Mesendoderm (in vitro differentiated cells): ENCODE measurements at regions not wholly inside any gene's neighbourhood (a gene's known extent, or its start where the extent isn't known, plus 50 kb on each side); places are given as distances from the start of the nearest gene placed in this dataset.

ENCODE experiments used
- DNase-seq: peaks from one replicate; pipeline ENCODE4 v3.0.0; 2013
- H2AK5ac ChIP-seq: 2 replicates; pipeline ENCODE4 v1.6.1; 2013; ENCODE audit warnings: low read length, inconsistent platforms
- H2BK120ac ChIP-seq: 2 replicates; pipeline ENCODE4 v1.6.1; 2013; ENCODE audit warnings: low read depth, mild to moderate bottlenecking, low read length, moderate library complexity, mixed read lengths
- H2BK15ac ChIP-seq: replicated peaks from 2 replicates; pipeline ENCODE4 v1.6.1; 2013; ENCODE audit warnings: low read depth, mild to moderate bottlenecking, moderate library complexity
- H2BK5ac ChIP-seq: 2 replicates; pipeline ENCODE4 v1.6.1; 2013; ENCODE audit warnings: low read length, inconsistent platforms
- H3K18ac ChIP-seq: 2 replicates; pipeline ENCODE4 v1.6.1; 2013; ENCODE audit warnings: mild to moderate bottlenecking, low read length, mixed read lengths
- H3K23ac ChIP-seq: one replicate; pipeline ENCODE4 v1.6.1; 2013; ENCODE audit warnings: low read length
- H3K27ac ChIP-seq: 2 replicates; pipeline ENCODE4 v1.5.1; 2013; ENCODE audit warnings: low read depth, mild to moderate bottlenecking, inconsistent platforms, low read length, moderate library complexity
- H3K27me3 ChIP-seq: 2 replicates; pipeline ENCODE4 v1.6.1; 2013; ENCODE audit warnings: low read length, control low read depth, mild to moderate bottlenecking, inconsistent platforms; ENCODE audit not compliant: insufficient read depth, poor library complexity
- H3K36me3 ChIP-seq: 2 replicates; pipeline ENCODE4 v1.6.1; 2013; ENCODE audit warnings: low read length, inconsistent platforms; ENCODE audit not compliant: control insufficient read depth, insufficient read depth
- H3K4ac ChIP-seq: one replicate; pipeline ENCODE4 v1.6.1; 2013; ENCODE audit warnings: low read depth, mild to moderate bottlenecking, low read length, moderate library complexity
- H3K4me1 ChIP-seq: 2 replicates; pipeline ENCODE4 v1.6.1; 2013; ENCODE audit warnings: low read depth, low read length, inconsistent platforms; ENCODE audit not compliant: control insufficient read depth
- H3K4me2 ChIP-seq: 2 replicates; pipeline ENCODE4 v1.6.1; 2013; ENCODE audit warnings: low read length
- H3K4me3 ChIP-seq: 2 replicates; pipeline ENCODE4 v1.5.1; 2013; ENCODE audit warnings: mild to moderate bottlenecking, low read length
- H3K56ac ChIP-seq: one replicate; pipeline ENCODE4 v1.6.1; 2013; ENCODE audit warnings: low read length
- H3K79me1 ChIP-seq: 2 replicates; pipeline ENCODE4 v1.6.1; 2013; ENCODE audit warnings: low read length, inconsistent platforms
- H3K79me2 ChIP-seq: 2 replicates; pipeline ENCODE4 v1.6.1; 2013; ENCODE audit warnings: mild to moderate bottlenecking, low read length; ENCODE audit not compliant: control insufficient read depth, insufficient read depth
- H3K9ac ChIP-seq: 2 replicates; pipeline ENCODE4 v1.6.1; 2013; ENCODE audit warnings: low read length, inconsistent platforms
- H4K5ac ChIP-seq: one replicate; pipeline ENCODE4 v1.6.1; 2013; ENCODE audit warnings: low read length
- H4K8ac ChIP-seq: one replicate; pipeline ENCODE4 v1.6.1; 2013; ENCODE audit warnings: low read depth, mild to moderate bottlenecking, control low read depth, low read length, moderate library complexity
- WGBS: extraction: QIAGEN DNeasy Blood & Tissue Kit; methylation state at CpG from one replicate; pipeline ENCODE4 v1.1.7; 2013; ENCODE audit warnings: low lambda C conversion rate, missing lambda C conversion rate; ENCODE audit not compliant: insufficient coverage; ENCODE audit errors: extremely low coverage; 5-methylcytosine and 5-hydroxymethylcytosine counted together

DNA sequence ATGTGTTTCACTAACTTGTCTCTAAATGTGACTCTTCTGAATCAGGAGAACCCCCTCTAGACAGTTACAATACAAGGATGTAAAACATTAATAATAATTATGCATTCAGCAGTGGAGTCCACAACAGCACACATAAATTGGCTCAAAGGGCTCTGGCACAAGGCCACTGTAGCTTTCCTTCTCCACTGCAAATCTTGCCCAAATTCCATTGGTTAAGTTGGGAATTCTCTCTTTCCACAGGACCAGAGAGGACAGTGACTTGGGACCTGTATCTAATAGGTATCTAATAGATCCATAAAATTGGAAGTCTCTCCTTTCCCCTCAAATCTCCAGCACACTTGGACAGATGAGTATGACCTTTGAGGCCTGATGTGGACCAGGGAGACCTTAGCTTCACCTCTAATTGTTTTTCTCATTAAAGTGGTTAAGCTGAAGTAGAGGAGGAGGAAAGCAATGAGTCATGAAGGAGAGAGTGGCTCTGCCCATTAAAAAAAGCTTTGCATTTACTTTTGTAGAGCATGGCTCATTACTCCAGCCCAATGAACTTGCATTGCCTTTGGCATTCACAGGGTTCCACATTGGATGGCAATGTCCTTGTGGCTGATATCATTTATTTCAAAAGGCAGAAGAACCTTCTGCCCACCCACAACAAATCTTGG is 72.3 kb upstream of the SH3RF1 start:
- Histone ChIP-seq H3K4ac (no peak overlapping the region), H3K79me2 (no peaks in the 10 kb centered on the region), H3K18ac (no peak overlapping the region), H3K27ac (no peak overlapping the region), H3K79me1 (no peaks in the 10 kb centered on the region), H3K4me1 (no peaks in the 10 kb centered on the region), H3K36me3 (no peaks in the 10 kb centered on the region), H2BK15ac (no peak overlapping the region), H3K9ac (no peak overlapping the region), H3K27me3 (no peaks in the 10 kb centered on the region), H3K23ac (no peak overlapping the region), H3K4me2 (no peak overlapping the region), H2AK5ac (no peak overlapping the region), H2BK5ac (no peak overlapping the region), H3K4me3 (no peak overlapping the region), H4K8ac (no peak overlapping the region), H4K5ac (no peak overlapping the region), H2BK120ac (no peak overlapping the region), H3K56ac (no peak overlapping the region)
- no peak for DNase-seq

DNA sequence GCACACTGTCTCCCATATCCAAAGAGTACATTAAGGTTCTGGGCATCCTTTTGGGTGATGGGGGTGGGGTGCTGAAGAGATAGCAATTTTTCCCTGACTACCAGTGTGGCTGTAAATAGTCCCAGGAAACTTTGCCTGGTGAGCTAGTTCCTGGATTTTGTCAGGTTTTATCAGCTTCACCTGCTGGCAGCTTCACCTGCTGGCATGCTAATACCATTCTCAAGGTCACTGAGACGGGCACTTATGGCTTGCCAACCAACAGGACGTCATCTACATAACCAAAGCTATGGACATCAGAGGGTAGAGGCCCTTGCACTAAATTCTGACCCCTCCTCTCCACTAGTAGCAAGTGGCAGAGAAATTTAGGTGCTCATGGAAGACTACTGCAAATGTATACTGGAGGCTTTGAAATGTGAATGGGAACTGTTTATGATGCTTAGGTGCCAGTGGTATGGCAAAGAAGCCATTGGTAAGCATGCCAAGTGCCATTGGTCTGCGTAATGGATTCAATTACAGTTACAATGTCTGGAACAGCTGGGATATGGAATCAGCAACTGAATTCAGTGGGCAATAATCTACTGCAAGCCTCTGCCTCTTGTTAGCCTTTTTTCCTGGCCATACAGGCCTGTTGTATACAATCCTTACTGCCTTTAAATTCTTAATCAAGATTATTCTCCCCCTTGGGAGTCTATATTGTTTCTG is 71.6 kb upstream of the SH3RF1 start:
- no peak overlapping the region for H2BK15ac ChIP-seq
- H3K23ac ChIP-seq, result no peak overlapping the region
- no peak overlapping the region for H4K8ac ChIP-seq
- H3K4me1 ChIP-seq, result no peaks in the 10 kb centered on the region
- WGBS, result no CpG with 5 or more reads among the region's 3 CpGs
- no peak overlapping the region for H2BK5ac ChIP-seq
- H4K5ac ChIP-seq, result no peak overlapping the region
- no peak overlapping the region for H3K27ac ChIP-seq
- H3K4me2 ChIP-seq, result no peak overlapping the region
- H3K79me2 ChIP-seq, result no peaks in the 10 kb centered on the region
- no peak overlapping the region for H2AK5ac ChIP-seq
- no peaks in the 10 kb centered on the region for H3K27me3 ChIP-seq
- no peak overlapping the region for H3K4ac ChIP-seq
- H3K18ac ChIP-seq, result no peak overlapping the region
- no peak overlapping the region for H3K4me3 ChIP-seq
- no peaks in the 10 kb centered on the region for H3K79me1 ChIP-seq
- H3K9ac ChIP-seq, result no peak overlapping the region
- H3K56ac ChIP-seq, result no peak overlapping the region
- no peaks in the 10 kb centered on the region for H3K36me3 ChIP-seq
- DNase-seq, result no peak
- no peak overlapping the region for H2BK120ac ChIP-seq

DNA sequence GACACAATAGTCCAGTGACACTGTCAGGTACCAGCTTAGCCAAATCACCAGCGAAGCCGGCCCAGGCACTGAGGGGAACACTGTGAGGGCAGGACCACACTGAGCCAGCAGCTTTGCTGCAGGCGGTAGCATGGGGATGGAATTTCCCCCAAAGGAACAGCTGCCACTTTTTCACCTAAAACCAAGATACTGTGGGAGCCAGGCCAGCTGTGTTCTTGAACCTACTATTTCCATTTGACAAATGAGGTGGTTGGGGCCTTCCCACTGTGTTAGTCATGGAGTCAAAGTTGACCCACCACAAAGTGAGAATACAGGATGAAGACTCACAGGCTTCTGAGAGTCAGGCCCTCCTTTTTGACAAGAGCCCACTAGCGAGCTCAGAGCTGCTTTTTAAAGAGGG is 70.7 kb upstream of the SH3RF1 start:
- Histone ChIP-seq H2BK120ac (no peak overlapping the region), H3K18ac (no peak overlapping the region), H3K79me2 (no peaks in the 10 kb centered on the region), H3K23ac (no peak overlapping the region), H3K56ac (no peak overlapping the region), H3K9ac (no peak overlapping the region), H3K27ac (no peak overlapping the region), H4K8ac (no peak overlapping the region), H3K4me1 (no peaks in the 10 kb centered on the region), H4K5ac (no peak overlapping the region), H3K27me3 (no peaks in the 10 kb centered on the region), H3K4ac (no peak overlapping the region), H2AK5ac (no peak overlapping the region), H3K36me3 (no peaks in the 10 kb centered on the region), H3K4me2 (no peak overlapping the region), H3K4me3 (no peak overlapping the region), H3K79me1 (no peaks in the 10 kb centered on the region), H2BK5ac (no peak overlapping the region), H2BK15ac (no peak overlapping the region)
- WGBS, result no CpG with 5 or more reads among the region's 4 CpGs
- DNase-seq, result no peak

DNA sequence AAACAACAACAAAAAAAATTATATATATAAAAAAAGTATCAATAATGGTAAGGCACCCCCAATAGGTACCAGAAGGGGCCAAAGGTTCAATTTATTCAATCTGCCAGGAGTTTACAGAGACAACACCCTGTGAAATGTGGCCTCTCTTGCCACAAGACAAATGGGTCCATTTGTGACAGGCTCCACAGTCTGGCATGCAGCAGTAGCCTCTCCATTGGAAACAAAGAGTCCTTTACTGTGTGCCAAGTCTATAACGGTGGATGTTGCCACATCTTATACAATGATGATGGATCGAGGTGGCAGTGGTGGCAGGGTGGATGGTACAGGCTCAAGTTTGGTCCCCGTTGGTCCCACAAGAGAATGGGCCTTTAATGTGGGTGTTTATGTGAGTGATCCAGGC is 70.1 kb upstream of the SH3RF1 start:
- Histone ChIP-seq H3K79me1 (no peaks in the 10 kb centered on the region), H3K27ac (no peak overlapping the region), H3K4me1 (no peaks in the 10 kb centered on the region), H2BK15ac (no peak overlapping the region), H3K23ac (no peak overlapping the region), H4K5ac (no peak overlapping the region), H3K4ac (no peak overlapping the region), H2AK5ac (no peak overlapping the region), H3K27me3 (no peaks in the 10 kb centered on the region), H2BK5ac (no peak overlapping the region), H3K4me2 (no peak overlapping the region), H2BK120ac (no peak overlapping the region), H3K4me3 (no peak overlapping the region), H3K36me3 (no peaks in the 10 kb centered on the region), H4K8ac (no peak overlapping the region), H3K56ac (no peak overlapping the region), H3K18ac (no peak overlapping the region), H3K79me2 (no peaks in the 10 kb centered on the region), H3K9ac (no peak overlapping the region)
- no peak for DNase-seq
- no CpG with 5 or more reads among the region's 3 CpGs for WGBS

DNA sequence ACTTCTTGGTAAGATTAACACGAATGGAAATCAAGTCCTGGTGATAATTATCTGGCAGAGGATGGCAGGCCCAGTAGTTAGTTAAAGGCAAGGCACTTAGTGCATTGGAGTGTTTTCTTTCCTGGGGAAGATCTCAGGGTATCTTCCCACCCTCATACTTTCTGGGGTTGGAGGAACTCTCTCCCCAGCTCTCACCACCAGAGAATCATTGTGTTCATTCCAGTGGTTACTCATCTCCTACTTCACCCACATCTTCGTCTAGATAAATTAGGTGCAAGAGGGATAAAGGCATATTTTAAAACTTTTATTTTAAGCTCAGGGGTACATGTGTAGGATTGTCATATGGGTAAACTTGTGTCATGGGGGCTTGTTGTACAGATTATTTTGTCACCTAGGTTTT is 67.5 kb upstream of the SH3RF1 start:
- Histone ChIP-seq H3K36me3 (no peaks in the 10 kb centered on the region), H3K4ac (no peak overlapping the region), H2BK5ac (no peak overlapping the region), H3K18ac (no peak overlapping the region), H2AK5ac (no peak overlapping the region), H3K4me1 (peaks cover 4% of the 10 kb centered on the region), H3K27me3 (no peaks in the 10 kb centered on the region), H3K4me2 (no peak overlapping the region), H3K79me1 (no peaks in the 10 kb centered on the region), H3K4me3 (no peak overlapping the region), H3K27ac (no peak overlapping the region), H3K56ac (no peak overlapping the region), H4K5ac (no peak overlapping the region), H2BK120ac (no peak overlapping the region), H3K9ac (no peak overlapping the region), H2BK15ac (no peak overlapping the region), H3K23ac (no peak overlapping the region), H4K8ac (no peak overlapping the region), H3K79me2 (no peaks in the 10 kb centered on the region)
- no CpG with 5 or more reads among the region's 2 CpGs for WGBS
- DNase-seq, result no peak

DNA sequence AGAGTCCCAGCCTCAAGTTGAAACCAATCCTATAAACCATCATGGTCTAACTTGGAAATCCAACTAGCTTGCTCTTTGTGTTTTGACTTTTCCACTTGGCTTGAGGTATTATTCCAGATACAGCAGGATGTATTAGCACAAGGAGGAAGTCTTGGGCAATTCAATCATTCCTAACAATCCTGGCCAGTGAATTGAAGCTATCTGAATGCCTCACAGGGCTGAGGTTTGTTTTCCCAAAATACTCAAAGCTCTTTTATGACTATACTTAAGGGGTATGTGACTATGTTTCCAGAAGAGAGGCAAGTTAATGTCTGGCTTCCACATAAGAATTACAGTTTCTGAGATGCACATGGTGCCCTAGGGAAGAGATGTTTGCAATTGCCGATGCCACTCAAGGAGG is 66.8 kb upstream of the SH3RF1 start:
- no peaks in the 10 kb centered on the region for H3K79me1 ChIP-seq
- no peak for DNase-seq
- no peak overlapping the region for H2BK120ac ChIP-seq
- H3K79me2 ChIP-seq, result no peaks in the 10 kb centered on the region
- H3K56ac ChIP-seq, result no peak overlapping the region
- H2BK15ac ChIP-seq, result no peak overlapping the region
- no peak overlapping the region for H2BK5ac ChIP-seq
- no peak overlapping the region for H3K27ac ChIP-seq
- no peaks in the 10 kb centered on the region for H3K27me3 ChIP-seq
- WGBS, result no CpG with 5 or more reads among the region's 1 CpG
- peaks cover 4% of the 10 kb centered on the region for H3K4me1 ChIP-seq
- no peak overlapping the region for H3K4me2 ChIP-seq
- no peak overlapping the region for H2AK5ac ChIP-seq
- no peak overlapping the region for H3K18ac ChIP-seq
- H4K5ac ChIP-seq, result no peak overlapping the region
- H4K8ac ChIP-seq, result no peak overlapping the region
- H3K4ac ChIP-seq, result no peak overlapping the region
- H3K9ac ChIP-seq, result no peak overlapping the region
- no peak overlapping the region for H3K23ac ChIP-seq
- no peak overlapping the region for H3K4me3 ChIP-seq
- no peaks in the 10 kb centered on the region for H3K36me3 ChIP-seq
